ENCODE measurements at regions not wholly inside any gene's neighbourhood (a gene's known extent, or its start where the extent isn't known, plus 50 kb on each side); places are given as distances from the start of the nearest gene placed in this dataset.

GRCh38 chr12:125222876-125223275 is 157.6 kb downstream of the AACS start:
- no peak for DNase-seq (ENCODE audit: low read depth in 2 of 3, low spot score in 2 of 3)

DNA sequence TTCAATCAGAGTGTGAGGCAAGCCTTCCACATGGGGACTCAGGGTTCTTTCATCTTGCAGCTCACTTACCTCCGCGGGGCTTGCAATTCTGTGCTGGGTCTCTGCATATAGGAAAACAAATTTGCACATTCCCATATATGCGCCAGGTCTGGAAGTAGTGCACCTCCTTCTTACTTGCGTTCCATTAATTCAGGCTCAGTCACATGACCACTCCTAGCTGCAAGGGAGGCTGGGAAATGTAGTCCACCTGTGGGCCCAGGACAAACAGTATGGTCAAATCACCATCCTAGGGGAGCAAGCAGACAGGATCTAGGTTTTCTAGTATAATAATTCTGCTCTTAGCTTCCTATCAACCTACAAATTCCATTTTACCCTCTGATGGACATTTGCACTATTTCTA is 160.4 kb downstream of the AACS start:
- DNase-seq (ENCODE audit: low read depth in 2 of 3, low spot score in 2 of 3) = no peak

- no peak for DNase-seq (ENCODE audit: low read depth in 2 of 3, low spot score in 2 of 3)
These were observed 163.5 kb downstream of the AACS start for GRCh38 chr12:125228519-125229260.

DNA sequence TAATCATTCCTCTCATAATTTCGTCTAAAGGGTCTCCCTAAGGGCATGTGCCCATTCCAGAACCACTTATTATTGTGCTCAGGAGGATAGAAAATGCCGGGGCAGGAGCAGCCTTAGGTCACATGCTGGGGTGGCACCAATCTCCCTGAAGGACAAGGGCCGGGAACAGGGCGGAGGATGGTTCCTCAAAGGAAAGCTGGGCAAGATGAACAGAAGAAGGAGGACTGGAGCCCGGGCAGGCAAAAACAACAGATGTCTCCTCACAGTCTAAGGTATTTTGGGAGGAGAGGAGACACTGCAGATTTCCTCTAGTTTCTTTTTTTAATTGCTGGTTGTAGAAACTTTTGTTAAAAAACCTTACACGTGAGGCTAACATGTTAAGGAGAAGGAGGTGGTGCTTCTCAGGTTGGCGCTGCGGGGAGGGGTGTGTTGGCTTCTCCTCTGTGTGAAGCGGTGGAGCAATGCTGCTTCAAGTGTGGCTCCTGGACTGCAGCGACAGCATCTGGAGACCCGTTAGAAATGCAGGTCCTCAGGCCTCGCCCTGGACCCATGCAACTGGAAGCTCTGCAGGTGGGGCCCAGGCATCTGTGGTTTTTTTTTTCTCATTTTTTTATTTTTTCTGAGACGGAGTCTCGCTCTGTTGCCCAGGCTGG is 164.8 kb downstream of the AACS start:
- DNase-seq (ENCODE audit: low read depth in 2 of 3, low spot score in 2 of 3) = no peak

GRCh38 chr12:125233319-125233718 is 168.1 kb downstream of the AACS start:
- DNase-seq (ENCODE audit: low read depth in 2 of 3, low spot score in 2 of 3) = no peak

DNA sequence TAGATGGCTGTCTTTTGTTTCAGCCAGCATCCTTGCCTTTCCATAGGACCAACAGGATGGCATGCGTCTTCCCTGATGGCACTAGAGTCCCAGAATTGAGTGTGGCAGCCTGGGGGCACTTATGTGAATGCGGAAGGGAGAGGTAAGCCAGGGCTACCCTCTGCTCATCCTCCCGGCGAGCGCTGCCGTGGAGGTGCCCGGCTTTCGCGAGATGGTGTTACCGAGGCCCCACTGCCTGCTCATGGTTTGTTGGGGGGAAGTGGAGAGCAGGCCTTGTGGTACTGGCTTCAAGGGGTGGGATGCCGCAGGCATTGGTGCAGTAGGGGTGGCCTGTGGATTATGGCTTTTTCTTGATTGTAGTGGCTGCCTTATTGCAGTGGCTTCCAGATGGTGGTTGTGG is 174.3 kb downstream of the AACS start:
- no peak for DNase-seq (ENCODE audit: low read depth in 2 of 3, low spot score in 2 of 3)

GRCh38 chr12:125240717-125241116 is 175.5 kb downstream of the AACS start:
- no peak for DNase-seq (ENCODE audit: low read depth in 2 of 3, low spot score in 2 of 3)

GRCh38 chr12:125243811-125244210 is 178.6 kb downstream of the AACS start:
- no peak for DNase-seq (ENCODE audit: low read depth in 2 of 3, low spot score in 2 of 3)

GRCh38 chr12:125244338-125244737 is 179.1 kb downstream of the AACS start:
- DNase-seq (ENCODE audit: low read depth in 2 of 3, low spot score in 2 of 3) = no peak

- no peak for DNase-seq (ENCODE audit: low read depth in 2 of 3, low spot score in 2 of 3)
These were observed 180.6 kb downstream of the AACS start for GRCh38 chr12:125245581-125246557.

- DNase-seq (ENCODE audit: low read depth in 2 of 3, low spot score in 2 of 3) = no peak
These were observed 182.2 kb downstream of the AACS start for GRCh38 chr12:125247477-125247876.

- DNase-seq (ENCODE audit: low read depth in 2 of 3, low spot score in 2 of 3) = no peak
These were observed 184.0 kb downstream of the AACS start for GRCh38 chr12:125249066-125249824.

- DNase-seq (ENCODE audit: low read depth in 2 of 3, low spot score in 2 of 3) = no peak
These were observed 184.7 kb downstream of the AACS start for GRCh38 chr12:125249932-125250331.

DNA sequence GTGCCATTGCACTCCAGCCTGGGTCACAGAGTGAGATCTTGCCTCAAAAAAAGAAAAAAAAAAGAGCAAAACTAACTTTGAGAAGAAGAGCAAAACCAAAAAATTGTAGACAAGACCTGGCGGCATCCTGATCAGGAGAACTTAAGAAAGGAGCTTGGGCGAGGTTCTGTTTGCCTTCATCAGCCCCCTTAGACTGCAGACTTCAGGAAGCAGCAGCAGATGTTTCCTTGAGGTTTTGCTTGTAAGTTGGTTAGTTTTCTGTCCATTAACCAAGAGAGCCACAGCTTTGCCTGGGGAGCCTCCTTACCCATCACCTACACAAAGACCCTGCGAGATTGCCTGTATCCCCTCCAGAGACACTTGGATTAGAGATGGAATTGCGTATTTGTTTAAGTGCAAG is 189.0 kb downstream of the AACS start:
- DNase-seq (ENCODE audit: low read depth in 2 of 3, low spot score in 2 of 3) = no peak

GRCh38 chr12:125254856-125255255 is 189.6 kb downstream of the AACS start:
- no peak for DNase-seq (ENCODE audit: low read depth in 2 of 3, low spot score in 2 of 3)

DNA sequence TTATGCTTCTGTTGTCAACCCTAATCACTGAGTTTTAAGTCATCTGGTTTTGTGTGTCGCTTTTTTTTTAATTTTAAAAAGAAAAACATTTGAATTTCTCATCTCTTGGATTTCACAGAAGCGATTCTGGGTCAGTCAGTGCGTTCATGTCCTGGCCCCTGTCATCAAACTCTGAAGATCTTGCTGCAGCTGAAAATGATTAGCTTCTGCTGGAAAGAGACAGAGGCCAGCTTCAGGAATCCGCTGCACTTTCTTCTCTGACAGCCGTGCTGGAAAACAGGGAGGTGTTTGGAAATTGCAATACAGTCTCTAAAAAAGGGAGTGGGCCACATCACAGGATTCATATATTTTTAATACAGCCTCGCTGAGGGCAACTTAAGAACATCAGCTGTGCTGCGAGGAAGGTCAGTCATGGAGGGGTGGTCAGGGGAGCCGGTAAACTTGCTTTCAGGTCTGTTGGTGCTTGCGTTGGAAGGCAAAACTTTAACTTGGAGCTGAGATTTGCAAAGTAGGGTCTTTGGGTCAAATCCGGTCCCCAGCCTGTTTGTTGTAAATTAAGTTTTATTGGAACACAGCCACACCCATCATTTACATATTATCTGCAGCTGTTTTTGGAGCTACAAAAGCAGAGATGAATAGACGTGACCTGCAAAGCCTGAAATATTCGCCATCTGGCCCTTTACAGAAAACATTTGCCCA is 190.8 kb downstream of the AACS start:
- DNase-seq (ENCODE audit: low read depth in 2 of 3, low spot score in 2 of 3) = no peak

DNA sequence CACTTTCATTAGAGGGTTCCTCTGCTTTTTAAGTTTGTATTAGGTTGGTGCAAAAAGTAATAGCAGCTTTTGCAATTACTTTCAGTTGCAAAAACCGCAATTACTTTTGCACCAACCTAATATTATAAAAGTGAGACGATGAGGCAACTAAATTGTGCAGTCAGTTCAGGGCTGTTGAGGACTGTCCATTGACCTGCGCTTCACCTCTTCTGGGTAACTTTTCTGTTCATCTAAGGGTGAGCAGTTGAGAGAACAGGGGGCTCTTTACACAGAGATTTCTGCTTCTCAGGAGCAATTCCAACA is 191.3 kb downstream of the AACS start:
- DNase-seq (ENCODE audit: low read depth in 2 of 3, low spot score in 2 of 3) = no peak

GRCh38 chr12:125259178-125259867 is 194.1 kb downstream of the AACS start:
- DNase-seq (ENCODE audit: low read depth in 2 of 3, low spot score in 2 of 3) = no peak

GRCh38 chr12:125262851-125263250 is 197.6 kb downstream of the AACS start:
- DNase-seq (ENCODE audit: low read depth in 2 of 3, low spot score in 2 of 3) = no peak

- no peak for DNase-seq (ENCODE audit: low read depth in 2 of 3, low spot score in 2 of 3)
These were observed 198.2 kb downstream of the AACS start for GRCh38 chr12:125263385-125263784.

All from activated CD8-positive, alpha-beta memory T cell treated with anti-CD3 and anti-CD28 coated beads for 48 hours (primary cell).